Progenitor cell of endocrine pancreas (in vitro differentiated cells): ENCODE measurements at regions not wholly inside any gene's neighbourhood (a gene's known extent, or its start where the extent isn't known, plus 50 kb on each side); places are given as distances from the start of the nearest gene placed in this dataset.

Experiments used
- DNase-seq: peaks from one replicate; pipeline ENCODE4 v3.0.0; 2021; ENCODE audit warnings: low spot score; ENCODE audit not compliant: unreplicated experiment
- H3K27ac Mint-ChIP-seq: 2 replicates; pipeline ENCODE4 v1.8.0; 2021; ENCODE audit warnings: mild to moderate bottlenecking, moderate library complexity, mixed read lengths
- H3K27me3 Mint-ChIP-seq: 2 replicates; pipeline ENCODE4 v1.8.0; 2021; ENCODE audit warnings: mixed read lengths
- H3K36me3 Mint-ChIP-seq: 2 replicates; pipeline ENCODE4 v1.8.0; 2022; ENCODE audit warnings: mixed read lengths; ENCODE audit not compliant: insufficient read depth
- H3K4me1 Mint-ChIP-seq: 2 replicates; pipeline ENCODE4 v1.8.0; 2021; ENCODE audit warnings: low read depth, mixed read lengths
- H3K4me3 Mint-ChIP-seq: 2 replicates; pipeline ENCODE4 v1.8.0; 2021; ENCODE audit warnings: low read depth, mild to moderate bottlenecking, moderate library complexity, mixed read lengths
- H3K9me3 Mint-ChIP-seq: 2 replicates; pipeline ENCODE4 v1.8.0; 2021; ENCODE audit warnings: low read depth, mixed read lengths
- CTCF ChIP-seq: fragments of 200-600 bp; sonication (generic); IDR thresholded peaks from one replicate; pipeline ENCODE4 v1.5.0; 2021; ENCODE audit warnings: antibody characterized with exemption, mild to moderate bottlenecking; ENCODE audit not compliant: unreplicated experiment

DNA sequence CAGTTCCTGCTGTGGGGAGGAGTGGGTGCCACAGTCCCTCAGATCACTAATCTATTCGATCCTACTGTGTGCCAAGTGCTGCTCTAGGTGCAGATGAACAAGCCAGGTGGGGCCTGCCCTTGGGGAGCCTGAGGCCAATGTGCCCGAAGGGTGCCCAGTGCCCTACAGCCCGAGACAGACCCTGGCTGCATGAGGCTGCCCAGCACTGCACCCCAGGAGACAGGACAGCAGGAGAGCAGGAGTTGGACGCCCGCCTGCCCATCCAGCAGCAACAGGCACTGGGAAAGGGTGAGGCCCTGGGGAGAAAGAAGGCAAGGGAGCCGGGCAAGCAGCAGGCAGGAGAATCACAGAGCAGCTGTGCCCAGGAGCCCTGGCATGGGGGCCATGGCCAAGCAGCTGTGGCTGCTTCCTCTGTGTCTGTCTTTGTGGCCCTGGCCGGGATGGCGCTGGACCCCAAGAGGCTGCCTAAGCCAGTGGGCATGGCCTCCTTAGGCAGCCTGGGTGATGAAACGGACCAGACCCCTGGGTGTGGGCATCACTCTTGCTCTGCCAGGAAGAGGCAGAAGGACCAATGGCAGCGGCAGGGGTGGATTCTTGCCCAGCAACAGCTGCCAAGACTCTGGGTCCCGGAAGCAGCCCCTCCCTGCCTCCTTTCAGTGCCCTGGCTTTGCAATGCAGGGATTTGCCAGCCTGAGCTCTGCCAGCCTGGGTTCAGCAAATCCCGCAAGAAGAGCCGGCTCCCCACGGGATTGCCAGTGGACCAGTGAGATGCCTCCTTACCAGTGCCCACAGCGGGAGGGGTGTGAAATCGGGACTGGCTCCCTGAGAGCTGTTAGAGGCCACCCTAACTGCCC, 179.6 kb upstream of the TNRC6C start:
- TF ChIP-seq CTCF, result no peak
- Mint-ChIP-seq H3K27ac (no peak overlapping the region), H3K4me1 (peaks cover 7% of the 10 kb centered on the region), H3K36me3 (no peaks in the 10 kb centered on the region), H3K4me3 (no peak overlapping the region), H3K27me3 (peaks cover 8% of the 10 kb centered on the region), H3K9me3 (no peaks in the 10 kb centered on the region)
- DNase-seq, result no peak

DNA sequence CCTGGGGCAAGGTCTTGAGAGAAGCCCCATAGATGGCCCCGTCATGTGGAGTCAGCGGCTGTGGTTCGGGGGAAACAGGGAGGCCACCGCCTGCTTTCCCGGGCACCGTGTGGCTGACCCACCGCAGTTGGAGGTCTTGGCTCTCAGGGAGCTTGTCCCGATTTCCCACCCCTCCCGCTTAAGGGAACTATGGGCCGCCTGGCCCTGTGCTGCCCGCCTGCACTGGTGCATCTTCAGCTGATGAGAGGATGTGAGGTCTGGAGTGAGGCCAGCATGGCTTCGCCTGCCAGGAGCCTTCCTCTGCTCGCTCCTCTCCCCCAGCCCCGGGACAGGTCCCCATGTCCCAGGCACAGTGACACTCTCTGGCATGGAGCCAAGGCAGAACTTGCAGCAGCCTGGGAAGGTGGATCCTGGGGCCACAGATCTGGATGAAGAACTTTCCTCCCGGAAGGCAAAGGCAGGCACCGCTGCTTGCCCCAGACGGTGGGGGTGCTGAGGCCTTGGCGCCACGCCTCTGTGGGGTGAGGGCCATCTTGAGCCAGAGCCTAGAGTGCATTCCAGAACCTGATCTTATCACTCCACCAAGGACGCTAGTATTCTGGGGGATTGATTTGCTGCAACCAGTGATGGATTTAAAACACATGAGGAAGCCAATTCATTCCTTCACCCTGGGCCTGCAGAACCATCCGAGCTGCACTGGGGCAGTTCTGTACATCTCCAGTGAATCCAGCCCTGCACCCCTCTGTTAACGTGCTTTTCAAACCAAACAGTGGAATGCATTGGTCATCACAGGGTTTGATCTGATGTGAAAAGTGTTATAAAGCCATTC, 178.6 kb upstream of the TNRC6C start:
- H3K27me3 Mint-ChIP-seq, result peaks cover 13% of the 10 kb centered on the region
- H3K27ac Mint-ChIP-seq, result no peak overlapping the region
- no peaks in the 10 kb centered on the region for H3K36me3 Mint-ChIP-seq
- H3K9me3 Mint-ChIP-seq, result no peaks in the 10 kb centered on the region
- no peak for DNase-seq
- peaks cover 7% of the 10 kb centered on the region for H3K4me1 Mint-ChIP-seq
- H3K4me3 Mint-ChIP-seq, result no peak overlapping the region
- TF ChIP-seq CTCF, result no peak

- Mint-ChIP-seq H3K27me3 (peaks cover 29% of the 10 kb centered on the region), H3K9me3 (no peaks in the 10 kb centered on the region), H3K27ac (no peak overlapping the region), H3K36me3 (no peaks in the 10 kb centered on the region), H3K4me3 (no peak overlapping the region), H3K4me1 (peaks cover 7% of the 10 kb centered on the region)
- no peak for TF ChIP-seq CTCF
- no peak for DNase-seq
Measured at GRCh38 chr17:77781536-77781935, 177.0 kb upstream of the TNRC6C start.

- Mint-ChIP-seq H3K4me1 (peaks cover 7% of the 10 kb centered on the region), H3K36me3 (no peaks in the 10 kb centered on the region), H3K4me3 (no peak overlapping the region), H3K27me3 (peaks cover 36% of the 10 kb centered on the region), H3K27ac (peak overlapping the region; percentile 33), H3K9me3 (no peaks in the 10 kb centered on the region)
- TF ChIP-seq CTCF, result no peak
- no peak for DNase-seq
Measured at GRCh38 chr17:77782201-77782600, 176.3 kb upstream of the TNRC6C start.

DNA sequence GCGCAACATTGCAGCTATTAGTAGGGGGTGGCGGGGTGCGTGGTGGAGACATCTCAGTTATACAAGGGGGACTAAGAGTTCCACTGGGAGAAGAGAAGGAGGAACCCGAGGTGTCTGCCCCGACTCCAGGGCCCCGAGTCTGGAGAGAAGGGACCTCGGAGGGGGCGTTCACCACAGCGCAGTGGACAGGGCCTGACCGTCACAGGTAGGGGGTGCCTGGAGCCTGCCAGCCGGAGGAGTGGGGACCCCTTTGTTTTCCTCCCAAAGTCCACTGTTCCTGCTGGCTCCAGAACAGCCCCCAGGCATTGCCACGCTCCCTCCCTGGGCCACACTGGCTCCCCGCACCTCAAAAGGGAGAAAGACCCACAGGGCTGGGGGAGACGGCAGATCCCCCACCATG, 175.9 kb upstream of the TNRC6C start:
- Mint-ChIP-seq H3K4me3 (no peak overlapping the region), H3K36me3 (no peaks in the 10 kb centered on the region), H3K9me3 (no peaks in the 10 kb centered on the region), H3K4me1 (peaks cover 7% of the 10 kb centered on the region), H3K27ac (peak overlapping the region; percentile 33), H3K27me3 (peaks cover 40% of the 10 kb centered on the region)
- TF ChIP-seq CTCF, result no peak
- no peak for DNase-seq
